Vagina (tissue), 2 donors: ENCODE measurements at regions not wholly inside any gene's neighbourhood (a gene's known extent, or its start where the extent isn't known, plus 50 kb on each side); places are given as distances from the start of the nearest gene placed in this dataset.

Source experiments
- DNase-seq, 2 donors: peaks; one replicate each; pipeline ENCODE4 v3.0.0-alpha.2; 2017; ENCODE audit errors: extremely low spot score in 2 of 2
- H3K27ac ChIP-seq: fragments of 200-600 bp; sonication (generic); one replicate; pipeline ENCODE4 v1.5.1; 2019
- H3K27me3 ChIP-seq: fragments of 200-600 bp; sonication (generic); one replicate; pipeline ENCODE4 v1.5.1; 2019
- H3K36me3 ChIP-seq, 2 donors: fragments of 200-600 bp; sonication (generic); one replicate each; pipeline ENCODE4 v1.5.1; 2017 to 2019
- H3K4me1 ChIP-seq: fragments of 200-600 bp; sonication (generic); one replicate; pipeline ENCODE4 v1.5.1; 2019
- H3K4me3 ChIP-seq, 2 donors: fragments of 200-600 bp; sonication (generic); 1 replicate in 1 of 2; 2 replicates in 1 of 2; pipeline ENCODE4 v1.5.1; 2016 to 2019
- H3K9me3 ChIP-seq: fragments of 200-600 bp; sonication (generic); one replicate; pipeline ENCODE4 v1.5.1; 2019
- CTCF ChIP-seq, 3 experiments: fragments of 450-650 bp in 2 of 3; fragments of 200-600 bp in 1 of 3; sonication (generic) in 1 of 3; IDR thresholded peaks; one replicate each; pipeline ENCODE4 v1.5.1; 2017 to 2019; ENCODE audit warnings: antibody characterized with exemption in 3 of 3, mild to moderate bottlenecking in 2 of 3, moderate library complexity in 2 of 3
- POLR2A ChIP-seq, 2 donors: fragments of 450-650 bp; IDR thresholded peaks; one replicate each; pipeline ENCODE4 v1.6.1; 2017; ENCODE audit warnings: antibody characterized with exemption in 2 of 2, mild to moderate bottlenecking in 2 of 2, moderate library complexity in 2 of 2
- POLR2AphosphoS5 ChIP-seq, 2 donors: sonication (generic); formaldehyde crosslinking; IDR thresholded peaks; one replicate each; pipeline ENCODE4 v1.9.0; 2017; ENCODE audit warnings: antibody characterized with exemption in 2 of 2, mild to moderate bottlenecking in 2 of 2, low read depth in 1 of 2; ENCODE audit not compliant: insufficient read depth in 1 of 2
- intact Hi-C: fragments of 100-400 bp; cut with DNase I; formaldehyde crosslinking; loops from one replicate; pipeline ENCODE4 v1.15.1; 2023

- no peak overlapping the region for H3K4me3 ChIP-seq
- H3K27me3 ChIP-seq = no peaks in the 10 kb centered on the region
- TF ChIP-seq CTCF (IDR thresholded peaks at IDR 0.05) (no peak), POLR2AphosphoS5 (IDR thresholded peaks at IDR 0.05; ENCODE audit: insufficient read depth in 1 of 2, low read depth in 1 of 2) (peak in 1 of 2 donors; percentile 27)
- H3K27ac ChIP-seq = no peak overlapping the region
- intact Hi-C loops = no loop called here
- no peaks in the 10 kb centered on the region for H3K36me3 ChIP-seq
- no peak for DNase-seq
- H3K9me3 ChIP-seq = no peaks in the 10 kb centered on the region
- H3K4me1 ChIP-seq = peaks cover 45% of the 10 kb centered on the region
Measured at GRCh38 chr16:79653373-79653891, 52.9 kb upstream of the MAF start.

GRCh38 chr16:79651363-79651762 is 50.8 kb upstream of the MAF start:
- no peaks in the 10 kb centered on the region for H3K9me3 ChIP-seq
- intact Hi-C loops = no loop called here
- TF ChIP-seq POLR2A (IDR thresholded peaks at IDR 0.05) = no peak
- peak in 1 of 2 donors; percentile 27 for TF ChIP-seq POLR2AphosphoS5 (IDR thresholded peaks at IDR 0.05; ENCODE audit: insufficient read depth in 1 of 2, low read depth in 1 of 2)
- no peaks in the 10 kb centered on the region for H3K27me3 ChIP-seq
- no peaks in the 10 kb centered on the region for H3K36me3 ChIP-seq
- H3K4me1 ChIP-seq = peaks cover 33% of the 10 kb centered on the region
- no peak overlapping the region for H3K4me3 ChIP-seq
- no peak for DNase-seq
- no peak overlapping the region for H3K27ac ChIP-seq
